ENCODE measurements at regions not wholly inside any gene's neighbourhood (a gene's known extent, or its start where the extent isn't known, plus 50 kb on each side); places are given as distances from the start of the nearest gene placed in this dataset.

GRCh38 chr11:21931436-21932101 is 261.3 kb upstream of the ANO5 start:
- TF ChIP-seq CTCF (IDR thresholded peaks at IDR 0.05; ENCODE audit: low read depth, low read length, missing control alignments), result no peak
- no peak overlapping the region for H3K4me3 ChIP-seq (ENCODE audit: low read depth, low read length)
- DNase-seq (ENCODE audit: low read depth), result no peak

GRCh38 chr11:21933095-21933494 is 259.8 kb upstream of the ANO5 start:
- no peak for TF ChIP-seq CTCF (IDR thresholded peaks at IDR 0.05; ENCODE audit: low read depth, low read length, missing control alignments)
- no peak for DNase-seq (ENCODE audit: low read depth)
- no peak overlapping the region for H3K4me3 ChIP-seq (ENCODE audit: low read depth, low read length)

- no peak for TF ChIP-seq CTCF (IDR thresholded peaks at IDR 0.05; ENCODE audit: low read depth, low read length, missing control alignments)
- DNase-seq (ENCODE audit: low read depth), result no peak
Observed at GRCh38 chr11:21944577-21944976, 248.3 kb upstream of the ANO5 start.

GRCh38 chr11:21948876-21949275 is 244.0 kb upstream of the ANO5 start:
- TF ChIP-seq CTCF (IDR thresholded peaks at IDR 0.05; ENCODE audit: low read depth, low read length, missing control alignments), result no peak
- H3K4me3 ChIP-seq (ENCODE audit: low read depth, low read length), result no peak overlapping the region
- DNase-seq (ENCODE audit: low read depth), result no peak

More at GRCh38 chr11:21944577-21944976, 248.3 kb upstream of the ANO5 start:
- no peak overlapping the region for H3K4me3 ChIP-seq (ENCODE audit: low read depth, low read length)

- TF ChIP-seq CTCF (IDR thresholded peaks at IDR 0.05; ENCODE audit: low read depth, low read length, missing control alignments), result no peak
- no peak for DNase-seq (ENCODE audit: low read depth)
- H3K4me3 ChIP-seq (ENCODE audit: low read depth, low read length), result no peak overlapping the region
Observed at GRCh38 chr11:21949763-21950413, 243.0 kb upstream of the ANO5 start.

GRCh38 chr11:21963013-21963412 is 229.9 kb upstream of the ANO5 start:
- DNase-seq (ENCODE audit: low read depth), result no peak
- no peak for TF ChIP-seq CTCF (IDR thresholded peaks at IDR 0.05; ENCODE audit: low read depth, low read length, missing control alignments)
- H3K4me3 ChIP-seq (ENCODE audit: low read depth, low read length), result no peak overlapping the region

GRCh38 chr11:21965221-21965620 is 227.7 kb upstream of the ANO5 start:
- no peak for DNase-seq (ENCODE audit: low read depth)
- TF ChIP-seq CTCF (IDR thresholded peaks at IDR 0.05; ENCODE audit: low read depth, low read length, missing control alignments), result no peak
- no peak overlapping the region for H3K4me3 ChIP-seq (ENCODE audit: low read depth, low read length)

All from GM12864 (cell line).